Mesenchymal stem cell (in vitro differentiated cells and primary cell): ENCODE measurements at regions not wholly inside any gene's neighbourhood (a gene's known extent, or its start where the extent isn't known, plus 50 kb on each side); places are given as distances from the start of the nearest gene placed in this dataset.

Source experiments
- DNase-seq: peaks from one replicate; pipeline ENCODE4 v3.0.0-alpha.2; 2013
- H2AFZ ChIP-seq: one replicate; pipeline ENCODE4 v1.6.1; 2013; ENCODE audit warnings: low read depth, mild to moderate bottlenecking, control low read depth, inconsistent platforms, low read length, moderate library complexity
- H2AK5ac ChIP-seq: 2 replicates; pipeline ENCODE4 v1.6.1; 2013; ENCODE audit warnings: low read length, moderate library complexity, mild to moderate bottlenecking, inconsistent platforms; ENCODE audit not compliant: severe bottlenecking
- H2BK120ac ChIP-seq: one replicate; pipeline ENCODE4 v1.6.1; 2013; ENCODE audit warnings: low read depth, mild to moderate bottlenecking, inconsistent platforms, low read length, moderate library complexity
- H2BK12ac ChIP-seq, 2 experiments: one replicate each; pipeline ENCODE4 v1.6.1; 2013; ENCODE audit warnings: inconsistent platforms in 2 of 2, low read length in 2 of 2, mild to moderate bottlenecking in 2 of 2, moderate library complexity in 2 of 2, control low read depth in 1 of 2
- H2BK15ac ChIP-seq: one replicate; pipeline ENCODE4 v1.6.1; 2013; ENCODE audit warnings: mild to moderate bottlenecking, low read depth, inconsistent platforms; ENCODE audit not compliant: poor library complexity, severe bottlenecking
- H2BK5ac ChIP-seq: 2 replicates; pipeline ENCODE4 v1.6.1; 2013; ENCODE audit warnings: low read depth, mild to moderate bottlenecking, low read length, control low read depth, inconsistent platforms; ENCODE audit not compliant: poor library complexity, severe bottlenecking
- H3K14ac ChIP-seq, 2 experiments: one replicate each; pipeline ENCODE4 v1.6.1; 2013; ENCODE audit warnings: inconsistent platforms in 2 of 2, low read length in 2 of 2, control low read depth in 1 of 2, mild to moderate bottlenecking in 1 of 2, moderate library complexity in 1 of 2
- H3K18ac ChIP-seq, 2 experiments: one replicate each; pipeline ENCODE4 v1.6.1; 2013; ENCODE audit warnings: inconsistent platforms in 2 of 2, low read length in 2 of 2, control low read depth in 1 of 2, low read depth in 1 of 2, mild to moderate bottlenecking in 1 of 2
- H3K23ac ChIP-seq, 2 experiments: one replicate each; pipeline ENCODE4 v1.6.1; 2013; ENCODE audit warnings: inconsistent platforms in 2 of 2, low read length in 2 of 2, mild to moderate bottlenecking in 2 of 2, moderate library complexity in 2 of 2, control low read depth in 1 of 2
- H3K27ac ChIP-seq: 2 replicates; pipeline ENCODE4 v1.5.1; 2013; ENCODE audit warnings: mild to moderate bottlenecking, moderate library complexity, low read length, control low read depth, inconsistent platforms; ENCODE audit not compliant: poor library complexity, severe bottlenecking
- H3K27me3 ChIP-seq, 2 experiments: 2 replicates each; pipeline versions ENCODE4 v1.6.1 to v1.7.0; 2013; ENCODE audit warnings: low read length in 2 of 2, mild to moderate bottlenecking in 2 of 2, moderate library complexity in 2 of 2, control low read depth in 1 of 2, inconsistent platforms in 1 of 2; ENCODE audit not compliant: control insufficient read depth in 1 of 2, insufficient read depth in 1 of 2
- H3K36me3 ChIP-seq, 2 experiments: 2 replicates each; pipeline versions ENCODE4 v1.6.1 to v1.7.0; 2013; ENCODE audit warnings: low read length in 2 of 2, control low read depth in 1 of 2, inconsistent platforms in 1 of 2, low read depth in 1 of 2, mild to moderate bottlenecking in 1 of 2; ENCODE audit not compliant: insufficient read depth in 2 of 2, control insufficient read depth in 1 of 2
- H3K4ac ChIP-seq, 2 experiments: one replicate each; pipeline ENCODE4 v1.6.1; 2013; ENCODE audit warnings: inconsistent platforms in 2 of 2, low read length in 2 of 2, mild to moderate bottlenecking in 2 of 2, moderate library complexity in 2 of 2, control low read depth in 1 of 2, low read depth in 1 of 2
- H3K4me1 ChIP-seq: 2 replicates; pipeline ENCODE4 v1.6.1; 2013; ENCODE audit warnings: low read depth, low read length, control low read depth; ENCODE audit not compliant: control insufficient read depth, insufficient read depth
- H3K4me2 ChIP-seq: 2 replicates; pipeline ENCODE4 v1.6.1; 2013; ENCODE audit warnings: low read length, mild to moderate bottlenecking, inconsistent platforms; ENCODE audit not compliant: poor library complexity, severe bottlenecking
- H3K4me3 ChIP-seq, 2 experiments: 2 replicates each; pipeline versions ENCODE4 v1.5.1 to v1.7.0; 2013; ENCODE audit warnings: low read length in 2 of 2, mild to moderate bottlenecking in 2 of 2, control low read depth in 1 of 2, low read depth in 1 of 2; ENCODE audit not compliant: insufficient read depth in 1 of 2
- H3K79me1 ChIP-seq: replicated peaks from 2 replicates; pipeline ENCODE4 v1.6.1; 2013; ENCODE audit warnings: mild to moderate bottlenecking, control low read depth, low read length, inconsistent platforms; ENCODE audit not compliant: poor library complexity, severe bottlenecking
- H3K9ac ChIP-seq: 2 replicates; pipeline ENCODE4 v1.7.0; 2013; ENCODE audit warnings: mild to moderate bottlenecking, low read length, moderate library complexity
- H3K9me3 ChIP-seq: 2 replicates; pipeline ENCODE4 v1.7.0; 2013; ENCODE audit warnings: mild to moderate bottlenecking, low read length; ENCODE audit not compliant: control insufficient read depth
- H4K8ac ChIP-seq: one replicate; pipeline ENCODE4 v1.6.1; 2013; ENCODE audit warnings: inconsistent platforms, mild to moderate bottlenecking, low read length, moderate library complexity
- H4K91ac ChIP-seq: one replicate; pipeline ENCODE4 v1.6.1; 2013; ENCODE audit warnings: mild to moderate bottlenecking, low read length, inconsistent platforms
- WGBS: methylation state at CpG from one replicate; pipeline ENCODE4 v1.1.7; 2013; ENCODE audit warnings: mixed read lengths; 5-methylcytosine and 5-hydroxymethylcytosine counted together

GRCh38 chr14:99029916-99030305, 242.1 kb downstream of the BCL11B start:
- H2BK120ac ChIP-seq, result no peak overlapping the region
- no peak overlapping the region for H3K4ac ChIP-seq
- no peak overlapping the region for H2BK15ac ChIP-seq
- H3K27me3 ChIP-seq, result peaks cover 0 to 30% of the 10 kb centered on the region in 2 experiments
- H4K91ac ChIP-seq, result no peak overlapping the region
- no peak overlapping the region for H3K27ac ChIP-seq
- no peaks in the 10 kb centered on the region for H3K9me3 ChIP-seq
- H3K4me3 ChIP-seq, result no peak overlapping the region
- no peaks in the 10 kb centered on the region for H3K36me3 ChIP-seq
- H3K4me1 ChIP-seq, result no peaks in the 10 kb centered on the region
- no peak overlapping the region for H4K8ac ChIP-seq
- H3K14ac ChIP-seq, result no peak overlapping the region
- H3K79me1 ChIP-seq, result no peaks in the 10 kb centered on the region
- H3K18ac ChIP-seq, result no peak overlapping the region
- no peak overlapping the region for H2AK5ac ChIP-seq
- WGBS, result 70% methylated on average over 5 of the region's 5 CpGs
- H3K23ac ChIP-seq, result no peak overlapping the region
- no peak for DNase-seq
- no peak overlapping the region for H2BK12ac ChIP-seq
- no peak overlapping the region for H3K9ac ChIP-seq
- H2AFZ ChIP-seq, result no peak overlapping the region
- H3K4me2 ChIP-seq, result no peak overlapping the region
- H2BK5ac ChIP-seq, result no peak overlapping the region

DNA sequence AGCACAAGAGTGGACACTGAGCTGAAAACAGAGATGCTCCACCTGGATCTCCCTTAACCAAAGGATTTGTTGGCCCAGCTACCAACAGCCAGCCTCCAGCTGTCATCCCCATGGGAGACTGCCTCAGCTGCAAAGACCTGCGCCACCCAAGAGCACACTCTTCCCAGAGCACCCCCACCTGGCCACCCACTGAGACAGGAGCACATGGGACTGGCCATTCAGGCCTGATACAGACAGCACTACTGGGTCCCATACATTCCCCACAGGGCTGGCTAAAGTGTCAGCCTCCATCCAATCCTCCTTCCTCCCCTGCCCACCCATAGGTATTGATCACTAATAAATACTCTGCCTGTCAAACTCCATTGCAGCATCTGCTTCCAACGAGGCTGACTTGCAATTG, 241.5 kb downstream of the BCL11B start:
- WGBS, result 66% methylated on average over 2 of the region's 2 CpGs
- H3K27me3 ChIP-seq, result peaks cover 0 to 30% of the 10 kb centered on the region in 2 experiments
- no peak overlapping the region for H4K8ac ChIP-seq
- no peaks in the 10 kb centered on the region for H3K4me1 ChIP-seq
- no peak overlapping the region for H3K9ac ChIP-seq
- H3K79me1 ChIP-seq, result no peaks in the 10 kb centered on the region
- no peak overlapping the region for H2BK5ac ChIP-seq
- no peak overlapping the region for H4K91ac ChIP-seq
- H2BK120ac ChIP-seq, result no peak overlapping the region
- no peak overlapping the region for H2BK15ac ChIP-seq
- no peak overlapping the region for H3K27ac ChIP-seq
- H2AFZ ChIP-seq, result no peak overlapping the region
- no peak overlapping the region for H3K23ac ChIP-seq
- DNase-seq, result no peak
- H3K4ac ChIP-seq, result no peak overlapping the region
- H3K14ac ChIP-seq, result no peak overlapping the region
- no peak overlapping the region for H3K4me2 ChIP-seq
- no peak overlapping the region for H3K18ac ChIP-seq
- no peaks in the 10 kb centered on the region for H3K9me3 ChIP-seq
- H3K36me3 ChIP-seq, result no peaks in the 10 kb centered on the region
- H2AK5ac ChIP-seq, result no peak overlapping the region
- no peak overlapping the region for H2BK12ac ChIP-seq
- H3K4me3 ChIP-seq, result no peak overlapping the region

DNA sequence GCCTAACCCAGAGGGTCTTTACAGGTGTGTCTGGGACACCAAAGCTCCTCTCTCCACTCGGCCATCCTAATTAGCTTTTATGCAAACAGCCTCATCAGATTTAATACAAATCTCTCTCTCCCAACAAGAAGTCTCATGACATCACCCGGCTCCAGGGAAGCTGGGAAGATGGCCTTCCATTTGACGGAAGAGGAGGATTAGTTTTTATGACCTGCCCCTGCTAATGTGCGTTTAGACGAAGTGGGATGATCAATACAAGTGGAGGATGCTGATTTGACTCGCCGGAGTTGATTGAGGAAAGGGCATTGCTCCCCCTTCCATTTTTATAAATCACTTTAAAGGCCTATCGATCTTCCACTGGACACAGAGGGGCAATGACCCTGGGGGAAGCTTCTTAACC, 239.2 kb downstream of the BCL11B start:
- H3K23ac ChIP-seq, result no peak overlapping the region
- H2BK12ac ChIP-seq, result no peak overlapping the region
- no peak overlapping the region for H2BK15ac ChIP-seq
- H4K91ac ChIP-seq, result no peak overlapping the region
- H3K4me3 ChIP-seq, result no peak overlapping the region
- H3K9me3 ChIP-seq, result no peaks in the 10 kb centered on the region
- H3K4me1 ChIP-seq, result no peaks in the 10 kb centered on the region
- H2BK5ac ChIP-seq, result no peak overlapping the region
- no peak overlapping the region for H2AFZ ChIP-seq
- WGBS, result 71% methylated on average over 8 of the region's 8 CpGs
- no peak overlapping the region for H3K27ac ChIP-seq
- no peak overlapping the region for H4K8ac ChIP-seq
- no peak overlapping the region for H3K4me2 ChIP-seq
- peaks cover 0 to 25% of the 10 kb centered on the region in 2 experiments for H3K27me3 ChIP-seq
- no peaks in the 10 kb centered on the region for H3K79me1 ChIP-seq
- no peak overlapping the region for H3K18ac ChIP-seq
- no peak overlapping the region for H2BK120ac ChIP-seq
- H3K14ac ChIP-seq, result no peak overlapping the region
- DNase-seq, result no peak
- no peak overlapping the region for H3K9ac ChIP-seq
- no peak overlapping the region for H3K4ac ChIP-seq
- H2AK5ac ChIP-seq, result no peak overlapping the region
- H3K36me3 ChIP-seq, result no peaks in the 10 kb centered on the region

GRCh38 chr14:99033951-99034350, 238.0 kb downstream of the BCL11B start:
- WGBS, result 81% methylated on average over 7 of the region's 9 CpGs
- Histone ChIP-seq H3K27ac (no peak overlapping the region), H4K8ac (no peak overlapping the region), H2BK15ac (no peak overlapping the region), H3K23ac (no peak overlapping the region), H3K36me3 (no peaks in the 10 kb centered on the region), H2AFZ (no peak overlapping the region), H3K4ac (no peak overlapping the region), H3K9me3 (no peaks in the 10 kb centered on the region), H3K27me3 (peaks cover 0 to 15% of the 10 kb centered on the region in 2 experiments), H3K9ac (no peak overlapping the region), H2BK5ac (no peak overlapping the region), H3K4me1 (no peaks in the 10 kb centered on the region), H3K79me1 (no peaks in the 10 kb centered on the region), H4K91ac (no peak overlapping the region), H3K14ac (no peak overlapping the region), H2BK120ac (no peak overlapping the region), H3K4me3 (no peak overlapping the region), H3K18ac (no peak overlapping the region), H2AK5ac (no peak overlapping the region), H3K4me2 (no peak overlapping the region), H2BK12ac (no peak overlapping the region)
- no peak for DNase-seq
